OCI-LY3 (cell line): ENCODE measurements at regions not wholly inside any gene's neighbourhood (a gene's known extent, or its start where the extent isn't known, plus 50 kb on each side); places are given as distances from the start of the nearest gene placed in this dataset.

Source experiments
- H2AFZ ChIP-seq: fragments of 200-600, 300-600 bp; shearing (Covaris generic); 2 replicates; pipeline ENCODE4 v1.6.0; 2014; ENCODE audit warnings: antibody characterized with exemption, low read depth, low read length
- H3K27ac ChIP-seq: fragments of 200-600, 300-600 bp; sonication (generic); 2 replicates; pipeline ENCODE4 v1.5.1; 2014; ENCODE audit warnings: mild to moderate bottlenecking, low read length, moderate library complexity, mixed read lengths
- H3K27me3 ChIP-seq: fragments of 200-600, 300-600 bp; sonication (generic); 2 replicates; pipeline ENCODE4 v1.6.1; 2014; ENCODE audit warnings: low read depth, low read length, mixed read lengths
- H3K36me3 ChIP-seq: fragments of 200-600, 300-600 bp; sonication (generic); replicated peaks from 2 replicates; pipeline ENCODE3; 2014; ENCODE audit warnings: low read depth, low read length, mixed read lengths
- H3K4me1 ChIP-seq: fragments of 300-600, 200-600 bp; sonication (generic); 2 replicates; pipeline ENCODE4 v1.6.1; 2014; ENCODE audit warnings: low read length, mixed read lengths
- H3K4me2 ChIP-seq: fragments of 200-600, 300-600 bp; sonication (generic); 2 replicates; pipeline ENCODE4 v1.6.1; 2014; ENCODE audit warnings: low read length, mixed read lengths
- H3K4me3 ChIP-seq: fragments of 300-600, 200-600 bp; sonication (generic); 2 replicates; pipeline ENCODE4 v1.5.1; 2014; ENCODE audit warnings: antibody characterized with exemption, mild to moderate bottlenecking, low read length, moderate library complexity
- H3K79me2 ChIP-seq: fragments of 300-600, 200-600 bp; shearing (Covaris generic); 2 replicates; pipeline ENCODE4 v1.6.1; 2014; ENCODE audit warnings: mild to moderate bottlenecking, low read length, mixed read lengths
- H3K9ac ChIP-seq: fragments of 300-600, 200-600 bp; shearing (Covaris generic); 2 replicates; pipeline ENCODE4 v1.6.0; 2014; ENCODE audit warnings: mild to moderate bottlenecking, low read length, moderate library complexity
- H3K9me3 ChIP-seq: fragments of 200-600, 300-600 bp; shearing (Covaris generic); 2 replicates; pipeline ENCODE4 v1.6.1; 2014; ENCODE audit warnings: low read length, mixed read lengths; ENCODE audit not compliant: insufficient read depth
- H4K20me1 ChIP-seq: fragments of 200-600, 300-600 bp; sonication (generic); 2 replicates; pipeline ENCODE4 v1.6.1; 2016; ENCODE audit warnings: low read length, mixed read lengths; ENCODE audit not compliant: insufficient read depth
- CTCF ChIP-seq: fragments of 200-600, 300-600 bp; sonication (generic); IDR thresholded peaks from 2 replicates; pipeline ENCODE4 v1.5.1; 2014; ENCODE audit warnings: antibody characterized with exemption, low read length, low read depth
- EZH2phosphoT487 ChIP-seq: fragments of 200-600 bp; shearing (Covaris generic); IDR thresholded peaks from 2 replicates; pipeline ENCODE4 v1.6.1; 2018; ENCODE audit warnings: antibody characterized with exemption, mixed run types, low read depth

GRCh38 chr2:226639550-226639949 is 160.1 kb downstream of the IRS1 start:
- H3K27ac ChIP-seq: no peak overlapping the region
- H3K4me1 ChIP-seq: no peaks in the 10 kb centered on the region
- H3K27me3 ChIP-seq: no peaks in the 10 kb centered on the region
- no peak overlapping the region for H2AFZ ChIP-seq
- no peak for TF ChIP-seq CTCF
- TF ChIP-seq EZH2phosphoT487: no peak
- H3K9ac ChIP-seq: no peak overlapping the region
- no peaks in the 10 kb centered on the region for H3K79me2 ChIP-seq
- no peaks in the 10 kb centered on the region for H3K9me3 ChIP-seq
- no peak overlapping the region for H3K4me3 ChIP-seq
- H3K4me2 ChIP-seq: no peak overlapping the region
- H4K20me1 ChIP-seq: no peaks in the 10 kb centered on the region
- no peaks in the 10 kb centered on the region for H3K36me3 ChIP-seq

- Histone ChIP-seq H3K4me2 (no peak overlapping the region), H3K27me3 (no peaks in the 10 kb centered on the region), H3K4me1 (no peaks in the 10 kb centered on the region), H4K20me1 (no peaks in the 10 kb centered on the region), H3K4me3 (no peak overlapping the region), H3K9ac (no peak overlapping the region), H3K36me3 (no peaks in the 10 kb centered on the region), H3K27ac (no peak overlapping the region), H2AFZ (no peak overlapping the region), H3K79me2 (no peaks in the 10 kb centered on the region), H3K9me3 (no peaks in the 10 kb centered on the region)
- TF ChIP-seq CTCF (no peak), EZH2phosphoT487 (no peak)
These were observed 161.0 kb downstream of the IRS1 start for GRCh38 chr2:226638576-226638975.

GRCh38 chr2:226637383-226637782 is 162.2 kb downstream of the IRS1 start:
- Histone ChIP-seq H3K9ac (no peak overlapping the region), H3K9me3 (no peaks in the 10 kb centered on the region), H3K79me2 (no peaks in the 10 kb centered on the region), H3K4me1 (no peaks in the 10 kb centered on the region), H3K4me3 (no peak overlapping the region), H2AFZ (no peak overlapping the region), H4K20me1 (no peaks in the 10 kb centered on the region), H3K27me3 (no peaks in the 10 kb centered on the region), H3K36me3 (no peaks in the 10 kb centered on the region), H3K4me2 (no peak overlapping the region), H3K27ac (no peak overlapping the region)
- TF ChIP-seq EZH2phosphoT487 (no peak), CTCF (no peak)

GRCh38 chr2:226636586-226636985 is 163.0 kb downstream of the IRS1 start:
- Histone ChIP-seq H3K9ac (no peak overlapping the region), H3K4me1 (no peaks in the 10 kb centered on the region), H4K20me1 (no peaks in the 10 kb centered on the region), H3K79me2 (no peaks in the 10 kb centered on the region), H3K9me3 (no peaks in the 10 kb centered on the region), H3K4me3 (no peak overlapping the region), H3K36me3 (no peaks in the 10 kb centered on the region), H3K27me3 (no peaks in the 10 kb centered on the region), H3K27ac (no peak overlapping the region), H2AFZ (no peak overlapping the region), H3K4me2 (no peak overlapping the region)
- TF ChIP-seq CTCF: no peak
- no peak for TF ChIP-seq EZH2phosphoT487
